NCI-H510A treated with DMSO at 0.1 percent for 48 hours (cell line): ENCODE measurements at regions not wholly inside any gene's neighbourhood (a gene's known extent, or its start where the extent isn't known, plus 50 kb on each side); places are given as distances from the start of the nearest gene placed in this dataset.
"Not testable (repeated sequence)": the region's sequence is repeated elsewhere in the genome, so short reads cannot be mapped to it uniquely, and the experiment has no call there.

Source experiments
- DNase-seq: peaks from one replicate; lab custom pipeline; 2025; lab: John Stamatoyannopoulos, UW

DNA sequence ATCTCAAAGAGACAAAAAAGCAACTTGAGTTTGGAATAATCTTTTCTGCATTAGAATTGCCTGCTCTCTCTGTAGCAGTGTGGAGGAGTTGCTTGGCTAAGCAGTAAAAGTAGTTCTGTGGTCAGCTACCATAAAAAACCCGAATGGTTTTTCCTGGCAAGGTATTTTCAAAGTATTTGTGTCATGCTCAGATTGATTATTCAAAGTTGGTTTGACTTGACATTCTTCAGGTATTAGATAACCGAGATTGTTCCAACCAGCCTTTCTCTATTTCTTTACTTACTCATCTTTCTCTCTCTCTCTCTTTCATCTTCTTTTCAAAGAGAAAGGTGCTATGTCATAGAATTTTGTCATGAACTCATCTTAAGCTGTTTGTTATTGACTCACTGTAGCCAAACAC lies 404.9 kb downstream of the CPS1 start:
- DNase-seq = no peak

DNA sequence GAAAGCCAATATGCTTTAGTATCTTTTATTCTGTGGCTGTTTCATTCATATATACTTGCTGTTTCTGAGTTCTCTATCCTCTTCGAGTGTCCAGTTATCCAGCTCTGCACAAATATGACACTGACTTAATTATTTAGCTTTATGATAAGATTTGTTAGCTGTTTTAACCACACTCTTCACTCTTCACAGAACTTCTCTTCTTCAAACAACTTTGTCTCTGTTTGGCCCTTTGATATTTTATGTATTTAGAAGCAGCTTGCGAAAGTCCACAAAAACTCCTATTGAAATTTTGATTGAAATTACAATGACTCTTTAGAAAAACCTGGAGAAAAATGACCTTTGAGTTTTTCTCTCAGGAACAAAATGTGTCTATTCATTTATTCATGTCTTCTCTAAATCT lies 407.0 kb downstream of the CPS1 start:
- DNase-seq = no peak

GRCh38 chr2:210964141-210964764 lies 407.9 kb downstream of the CPS1 start:
- DNase-seq = no peak

- no peak for DNase-seq
Observed at GRCh38 chr2:210965472-210965871, 409.1 kb downstream of the CPS1 start.

DNA sequence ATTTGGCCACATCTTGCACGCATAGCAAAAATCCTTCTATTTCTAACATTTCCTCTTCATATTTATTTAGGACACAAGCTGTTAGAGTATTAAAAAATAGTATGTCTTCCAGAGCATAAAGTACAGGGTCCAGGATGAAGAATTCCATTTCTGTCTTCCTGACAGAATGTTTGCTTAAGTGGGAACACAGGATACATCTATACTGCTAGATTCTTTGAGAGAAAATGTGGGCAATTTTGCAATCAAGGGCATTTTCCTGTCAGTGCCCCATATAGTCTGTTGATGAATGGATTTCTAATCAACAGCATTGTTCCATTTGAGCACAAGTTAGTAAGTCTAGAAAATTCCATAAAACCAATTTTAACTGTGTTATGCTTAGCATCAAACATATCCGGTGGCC lies 409.9 kb downstream of the CPS1 start:
- DNase-seq = no peak

DNA sequence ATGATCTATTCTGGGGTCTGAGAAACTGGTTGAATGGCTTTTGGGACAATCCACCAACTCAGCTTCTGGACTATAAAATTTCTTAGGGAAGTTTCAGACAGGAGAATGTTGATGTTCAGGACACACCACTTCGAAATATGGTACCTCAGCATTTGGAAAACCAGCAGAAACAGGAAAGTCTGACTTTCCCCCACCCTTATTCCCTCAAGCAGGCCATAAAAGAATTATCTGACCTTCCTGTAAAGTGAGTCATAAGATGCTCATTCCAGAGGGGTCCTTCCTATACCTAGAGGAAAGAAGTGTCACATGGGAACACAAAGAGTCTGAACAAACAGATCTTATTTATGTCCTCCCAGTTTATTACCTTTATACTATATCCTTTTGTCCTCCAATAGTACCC lies 415.0 kb downstream of the CPS1 start:
- no peak for DNase-seq

- DNase-seq = not testable (repeated sequence)
Observed at GRCh38 chr2:210986806-210987205, 430.4 kb downstream of the CPS1 start.

- DNase-seq = no peak
Observed at GRCh38 chr2:210991107-210991506, 434.7 kb downstream of the CPS1 start.

GRCh38 chr2:210994104-210994503 lies 437.7 kb downstream of the CPS1 start:
- no peak for DNase-seq

GRCh38 chr2:210997373-210997772 lies 441.0 kb downstream of the CPS1 start:
- no peak for DNase-seq

- DNase-seq = no peak
Observed at GRCh38 chr2:210998334-210998733, 441.9 kb downstream of the CPS1 start.

GRCh38 chr2:211014376-211014775 lies 458.0 kb downstream of the CPS1 start:
- no peak for DNase-seq

DNA sequence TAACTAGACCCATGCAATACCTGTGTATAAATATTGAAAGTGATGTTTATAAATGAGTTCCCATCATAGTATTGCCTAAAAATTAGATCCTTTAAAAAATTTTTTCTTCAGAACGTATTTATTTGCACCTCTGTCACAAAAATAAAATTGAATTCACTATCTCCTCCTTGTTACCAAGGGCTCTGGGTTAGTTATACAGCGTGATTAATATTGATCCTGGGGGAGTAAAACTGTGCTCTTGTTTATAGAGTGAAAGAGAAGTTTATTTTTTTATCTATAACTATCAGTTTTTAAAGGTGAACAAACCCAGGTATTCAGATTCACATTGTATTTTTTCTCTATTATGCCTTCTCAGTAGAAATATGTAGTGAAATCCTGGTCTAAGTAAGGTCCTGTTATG lies 458.5 kb downstream of the CPS1 start:
- no peak for DNase-seq

- DNase-seq = not testable (repeated sequence)
Observed at GRCh38 chr2:211025089-211025488, 468.7 kb downstream of the CPS1 start.

GRCh38 chr2:211026109-211026508 lies 469.7 kb downstream of the CPS1 start:
- DNase-seq = no peak

- DNase-seq = no peak
Observed at GRCh38 chr2:211027976-211028375, 471.6 kb downstream of the CPS1 start.

GRCh38 chr2:211033765-211034164 lies 477.4 kb downstream of the CPS1 start:
- peak; percentile 33 for DNase-seq

GRCh38 chr2:211035548-211036185 lies 479.3 kb downstream of the CPS1 start:
- peak; percentile 12 for DNase-seq

GRCh38 chr2:211045025-211045424 lies 488.6 kb downstream of the CPS1 start:
- DNase-seq = peak; percentile 14

DNA sequence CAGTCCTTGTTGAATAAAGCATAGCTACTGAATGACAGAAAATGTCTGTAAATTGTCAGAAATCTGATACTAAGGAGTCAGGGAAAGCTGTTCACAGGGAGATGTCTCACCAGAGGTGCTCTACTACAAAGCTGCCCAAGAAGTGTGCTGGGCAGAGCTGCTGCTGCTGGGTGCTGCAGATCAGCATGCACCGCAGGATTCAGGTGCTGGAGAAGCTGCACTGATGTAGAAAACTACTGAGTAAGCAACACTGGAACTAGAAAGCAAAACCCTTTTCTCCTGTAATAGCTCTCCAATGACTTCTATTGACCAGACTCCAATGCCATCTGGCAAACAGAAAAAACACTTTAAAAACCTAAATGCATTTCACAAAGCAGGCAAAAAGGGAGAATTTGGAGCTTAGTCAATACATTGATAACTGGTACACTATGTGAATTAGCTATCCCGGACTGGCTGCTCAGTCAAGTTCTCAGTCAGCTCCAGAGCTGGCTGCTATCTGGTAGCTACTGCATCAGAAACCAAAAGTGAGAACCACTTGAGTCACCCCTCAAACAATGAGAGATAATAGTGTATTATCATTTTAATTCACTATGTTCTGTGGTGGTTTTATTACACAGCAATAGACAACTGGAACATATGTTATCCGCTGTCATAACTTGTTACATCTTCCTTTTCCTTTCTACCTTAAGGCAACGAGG lies 493.1 kb downstream of the CPS1 start:
- DNase-seq = no peak

GRCh38 chr2:211055438-211055837 lies 499.0 kb downstream of the CPS1 start:
- no peak for DNase-seq

DNA sequence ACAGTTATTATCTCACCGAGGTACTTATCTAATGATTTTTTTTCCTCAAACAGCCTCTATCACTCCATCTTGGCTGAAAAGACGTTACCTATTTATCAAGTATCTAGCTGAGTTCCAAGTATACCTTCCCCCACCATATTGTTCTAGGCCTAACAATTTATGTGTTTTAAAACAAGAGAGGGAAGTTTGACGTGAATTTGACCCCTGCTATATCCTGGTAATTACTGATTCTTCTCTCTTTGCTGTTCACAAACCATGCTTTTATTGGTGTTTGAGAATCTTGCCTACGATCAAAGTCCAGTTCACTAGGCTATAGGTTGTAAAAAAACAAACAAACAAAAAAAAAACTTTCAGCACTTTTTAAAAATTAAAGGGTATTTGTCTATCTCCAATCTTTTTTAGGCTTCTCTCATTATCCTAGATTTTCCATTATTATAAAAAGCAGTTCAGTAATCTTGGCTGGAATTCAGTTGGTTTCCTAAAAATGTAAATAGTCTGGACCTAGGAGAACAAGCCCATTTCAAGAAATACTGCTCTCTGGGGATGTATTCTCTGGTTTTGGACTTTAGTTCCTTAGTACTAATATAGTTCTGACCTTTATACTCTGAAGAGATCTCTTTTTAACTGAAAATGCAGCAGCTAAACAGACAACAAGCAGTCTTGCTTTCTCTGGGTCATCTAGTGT lies 505.4 kb downstream of the CPS1 start:
- DNase-seq = no peak

- DNase-seq = no peak
Observed at GRCh38 chr2:211062297-211062612, 505.9 kb downstream of the CPS1 start.
